HG03108 (cell line): ENCODE measurements at regions not wholly inside any gene's neighbourhood (a gene's known extent, or its start where the extent isn't known, plus 50 kb on each side); places are given as distances from the start of the nearest gene placed in this dataset.
"Not testable (repeated sequence)": the region's sequence is repeated elsewhere in the genome, so short reads cannot be mapped to it uniquely, and the experiment has no call there.

Source experiments
- ATAC-seq: cut with Tn5 transposase; IDR thresholded peaks from one replicate; pipeline ENCODE4 v1.9.1; 2021; ENCODE audit warnings: moderate library complexity; ENCODE audit not compliant: unreplicated experiment

DNA sequence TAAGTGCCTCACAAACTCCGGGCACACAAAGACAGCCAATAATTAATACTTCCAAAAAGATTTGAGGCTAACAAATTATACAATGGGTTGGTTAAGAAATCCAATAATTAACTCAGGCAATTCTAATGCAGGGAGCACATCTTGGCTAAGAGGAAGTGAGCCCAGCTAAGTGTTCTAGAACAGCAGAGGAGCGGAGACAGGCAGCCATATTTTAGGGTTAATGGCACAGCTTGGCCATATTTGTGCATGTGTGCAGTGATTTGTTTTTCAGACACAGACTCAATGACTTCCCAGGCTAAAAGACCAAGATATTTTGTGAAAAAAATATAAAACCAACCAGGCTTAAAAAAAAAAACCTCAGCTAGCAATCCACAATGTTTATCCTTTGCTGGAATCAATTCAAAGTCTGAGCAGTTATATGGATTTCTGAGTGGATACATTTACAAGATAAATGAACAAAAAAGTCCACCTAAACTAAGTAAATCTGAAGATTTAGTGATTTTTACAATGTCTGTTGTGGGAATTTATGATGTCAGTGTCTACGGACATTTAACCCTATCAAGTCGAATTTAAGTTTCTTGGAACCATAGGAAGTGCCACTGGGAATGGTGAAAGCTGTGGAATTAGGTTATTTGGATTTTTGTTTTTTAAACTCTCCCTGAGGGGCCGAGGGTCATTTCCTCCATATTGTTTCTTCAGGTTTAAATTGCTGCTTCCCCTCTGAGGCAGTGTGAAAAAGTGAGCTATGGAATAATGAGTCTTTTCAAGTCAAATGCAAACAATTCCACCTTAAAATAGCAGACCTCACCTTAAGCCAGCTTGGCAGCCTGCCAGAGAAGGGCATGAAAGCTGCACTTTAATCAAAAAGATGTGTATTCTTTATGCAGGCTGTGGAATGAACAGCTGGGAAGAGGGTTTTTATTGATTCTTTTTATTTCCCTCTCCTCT is 413.7 kb upstream of the TBL1XR1 start:
- no peak for ATAC-seq

DNA sequence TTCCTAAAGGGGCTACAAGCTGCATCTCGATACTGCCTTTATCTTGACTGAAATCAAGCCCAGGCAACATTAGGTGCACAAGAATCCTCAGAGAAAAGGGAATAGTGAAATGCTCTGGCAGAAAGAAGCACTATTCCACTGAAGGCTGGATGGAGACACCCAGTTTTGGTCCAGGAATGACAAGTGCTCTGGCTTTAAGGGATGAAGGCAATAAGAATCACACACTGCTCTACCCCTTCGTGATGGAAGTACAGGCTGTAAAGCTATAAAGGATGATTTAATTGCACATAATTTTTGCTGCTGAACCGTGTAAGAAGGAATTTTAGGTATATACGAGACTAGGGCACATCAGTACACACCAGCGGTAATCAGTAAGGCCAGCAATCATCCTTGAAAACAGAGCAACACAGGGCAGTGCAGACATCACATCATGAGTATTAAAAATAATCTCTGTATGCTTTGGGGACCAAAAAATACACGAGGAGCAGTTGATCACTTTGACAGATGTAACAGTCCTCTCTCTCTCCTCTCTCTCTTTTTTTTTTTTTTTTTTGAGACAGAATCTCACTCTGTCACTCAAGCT is 414.6 kb upstream of the TBL1XR1 start:
- ATAC-seq, result no peak

DNA sequence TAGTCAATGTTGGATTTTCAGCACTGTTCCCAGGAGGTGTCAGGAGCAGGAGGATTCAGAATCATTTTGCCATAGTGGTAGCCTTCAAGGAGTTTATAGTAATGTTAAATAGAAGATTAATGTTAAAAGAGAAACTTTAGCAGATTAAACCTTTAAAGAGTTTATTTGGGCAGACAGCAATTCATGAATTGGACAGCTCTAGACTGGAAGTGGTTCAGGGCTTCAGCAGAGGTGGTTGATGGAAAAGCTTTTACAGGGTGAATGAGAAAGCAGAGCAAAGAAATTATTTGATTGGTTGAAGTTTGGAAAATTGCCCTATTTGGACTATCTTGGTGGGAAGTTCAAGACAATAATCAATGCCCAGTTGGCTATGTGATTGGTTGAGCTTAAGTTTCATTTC is 416.6 kb upstream of the TBL1XR1 start:
- no peak for ATAC-seq

DNA sequence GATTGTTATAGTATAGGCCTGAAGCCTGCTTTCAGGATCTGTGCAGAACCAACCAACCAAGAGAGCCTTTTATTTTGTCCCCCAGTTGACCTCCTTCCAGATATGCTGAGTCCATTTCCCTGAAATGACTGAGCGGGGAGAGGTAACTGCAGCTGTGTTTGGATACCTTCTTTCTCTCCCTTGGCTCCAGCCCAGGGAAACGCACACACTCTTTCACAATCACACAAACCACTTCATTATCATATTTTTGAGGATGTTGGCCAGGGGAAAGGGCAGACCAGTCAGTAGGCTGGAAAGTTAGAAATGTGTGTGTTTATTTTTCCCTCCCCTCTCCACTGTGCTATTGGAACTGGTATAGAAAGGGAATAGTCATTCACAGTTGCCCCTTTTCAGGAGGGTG is 417.7 kb upstream of the TBL1XR1 start:
- no peak for ATAC-seq

DNA sequence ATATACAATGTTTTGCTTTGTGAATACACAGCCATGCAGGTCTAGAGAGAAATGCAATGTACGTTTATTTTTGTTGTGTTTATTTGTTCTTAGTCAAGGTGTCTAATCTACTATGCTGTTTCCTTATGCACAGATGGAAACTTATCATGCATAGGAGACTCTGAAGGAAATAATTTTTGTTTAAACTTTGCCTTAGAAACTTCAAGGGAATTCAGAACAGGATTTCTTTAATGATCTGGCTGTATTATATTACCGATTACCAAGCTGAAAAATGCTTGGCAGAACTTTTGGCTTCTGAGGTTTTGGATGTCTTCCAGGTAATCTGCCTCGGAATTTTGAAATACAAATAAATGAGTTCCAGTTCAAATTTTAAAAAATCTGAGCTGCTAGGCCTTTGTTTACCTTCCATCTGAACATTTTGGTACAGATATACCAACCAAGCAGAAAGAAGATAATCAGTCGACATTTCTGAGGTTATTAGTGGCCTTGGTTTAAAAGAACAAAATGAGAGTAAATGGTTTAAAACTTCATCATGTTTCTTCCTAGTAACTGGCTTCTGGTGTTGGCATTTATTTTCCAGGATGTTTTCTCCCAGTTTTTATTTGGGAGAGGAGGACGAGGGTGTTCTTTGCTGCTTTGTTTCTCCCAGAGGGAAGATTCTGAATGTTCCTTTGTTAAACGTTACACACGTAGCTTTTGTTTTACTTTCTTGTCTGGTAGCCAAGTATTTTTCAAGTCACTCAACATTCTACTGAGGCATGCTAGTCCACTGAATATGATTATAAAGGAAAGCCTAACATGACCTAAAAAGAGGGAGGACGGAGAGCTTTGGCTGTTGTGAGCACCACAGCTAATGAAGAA is 421.8 kb upstream of the TBL1XR1 start:
- ATAC-seq, result no peak

DNA sequence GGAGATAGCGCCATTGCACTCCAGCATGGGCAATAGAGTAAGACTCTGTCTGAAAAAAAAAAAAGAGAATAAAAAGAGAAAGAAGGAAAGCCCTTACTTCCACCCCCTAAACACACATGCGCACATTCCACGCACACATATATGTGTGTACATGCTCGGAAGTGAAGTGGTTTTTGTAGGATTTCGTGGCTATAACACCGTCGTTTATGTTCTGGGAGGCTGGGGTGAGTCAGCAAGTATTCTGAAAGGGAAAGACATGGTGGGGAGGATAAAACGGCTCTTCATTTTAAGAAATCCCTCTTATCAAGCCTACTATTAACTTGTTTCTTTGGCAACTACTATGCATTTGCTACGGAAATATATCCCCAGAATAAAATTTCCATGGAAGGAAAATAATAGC is 422.8 kb upstream of the TBL1XR1 start:
- ATAC-seq, result no peak

DNA sequence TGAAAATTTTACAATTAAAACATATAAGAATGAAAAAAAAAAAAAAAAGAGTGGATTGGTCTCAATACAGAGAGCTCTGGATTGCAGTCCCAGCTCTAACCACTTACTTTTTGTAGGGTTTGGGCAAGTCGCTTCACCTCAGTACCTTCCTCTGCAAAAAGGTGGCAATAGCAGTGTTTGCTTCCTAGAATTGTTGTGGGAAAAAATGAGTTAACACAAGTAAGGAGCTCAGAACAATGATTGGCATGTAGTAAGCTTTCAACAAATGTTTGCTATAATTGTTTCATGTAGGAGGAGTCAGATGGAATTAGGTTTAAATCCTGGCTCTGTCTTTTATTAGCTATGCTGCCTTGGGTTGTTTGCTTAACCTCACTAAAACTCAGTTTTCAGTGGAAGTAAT is 425.2 kb upstream of the TBL1XR1 start:
- no peak for ATAC-seq

DNA sequence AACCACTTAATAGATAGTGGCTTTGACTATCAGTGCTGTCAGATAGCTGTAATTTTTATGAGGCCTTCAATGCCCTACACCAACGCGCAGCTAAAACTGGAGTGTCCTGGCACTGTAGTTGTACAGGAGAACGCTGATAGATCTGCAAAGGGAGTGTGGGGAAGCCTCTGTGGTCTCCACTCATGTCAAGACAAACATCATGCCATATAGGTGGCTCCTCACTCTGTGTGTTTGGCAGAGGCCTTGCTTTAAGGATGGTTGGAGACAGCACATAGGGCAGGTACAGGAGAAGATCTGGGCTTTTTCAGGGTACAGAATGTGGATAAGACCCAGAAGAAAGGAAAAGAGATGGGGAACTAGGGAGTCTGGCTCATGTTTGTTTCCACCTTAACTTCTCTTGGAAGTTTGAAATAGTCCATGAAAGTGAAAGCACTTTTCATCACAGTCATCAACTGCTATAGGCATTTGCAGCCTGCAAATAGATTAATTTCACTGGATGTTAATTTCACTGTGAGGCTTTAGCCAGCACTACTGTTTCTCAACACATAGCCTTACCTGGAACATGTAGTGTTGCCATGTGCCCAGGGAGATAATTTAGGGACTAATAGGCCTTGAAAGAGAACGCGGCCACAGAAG is 425.8 kb upstream of the TBL1XR1 start:
- no peak for ATAC-seq

DNA sequence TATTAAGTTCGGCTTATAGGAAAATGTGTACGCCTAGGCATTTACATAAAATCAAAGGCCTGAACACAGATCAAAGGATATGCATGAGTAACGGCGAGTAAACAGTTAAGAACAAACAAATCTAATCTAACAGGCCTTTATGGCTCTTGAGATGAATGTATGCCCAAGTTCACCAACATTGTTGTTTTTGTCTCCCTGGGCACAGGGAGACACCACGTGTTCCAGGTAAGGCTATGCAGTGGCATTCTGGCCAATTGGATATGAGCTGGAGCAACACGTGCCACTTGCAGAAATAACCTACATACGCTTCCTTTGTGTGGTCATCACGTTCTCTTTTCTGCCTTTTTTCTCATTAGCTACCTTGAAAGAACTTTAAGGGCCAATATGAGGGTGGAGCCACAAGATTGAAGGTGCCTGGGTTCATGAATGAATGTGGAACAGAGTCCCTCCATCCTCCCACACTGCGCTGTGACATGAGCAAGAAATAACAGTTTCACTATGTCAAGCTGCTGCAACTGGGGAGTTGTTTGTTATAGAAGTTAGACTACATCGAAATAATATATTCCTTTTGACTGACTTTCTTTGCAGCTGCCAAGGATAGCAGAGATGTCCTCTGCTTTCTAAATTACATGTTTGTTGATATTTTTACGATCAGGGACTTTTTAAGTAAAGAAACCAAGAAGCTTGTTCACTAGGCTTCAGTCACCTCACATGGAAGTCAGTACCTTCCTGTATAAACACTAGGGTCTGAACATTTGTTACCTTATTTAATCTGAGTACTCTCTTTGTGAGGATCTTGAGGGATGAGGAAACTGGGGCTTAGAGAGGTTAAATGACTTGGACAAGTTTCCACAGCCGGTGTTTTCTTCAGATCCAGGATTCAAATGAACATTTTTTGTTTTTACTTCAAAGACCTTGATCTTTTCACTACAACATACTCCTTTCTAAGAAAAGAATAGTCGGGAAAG is 427.5 kb upstream of the TBL1XR1 start:
- no peak for ATAC-seq

DNA sequence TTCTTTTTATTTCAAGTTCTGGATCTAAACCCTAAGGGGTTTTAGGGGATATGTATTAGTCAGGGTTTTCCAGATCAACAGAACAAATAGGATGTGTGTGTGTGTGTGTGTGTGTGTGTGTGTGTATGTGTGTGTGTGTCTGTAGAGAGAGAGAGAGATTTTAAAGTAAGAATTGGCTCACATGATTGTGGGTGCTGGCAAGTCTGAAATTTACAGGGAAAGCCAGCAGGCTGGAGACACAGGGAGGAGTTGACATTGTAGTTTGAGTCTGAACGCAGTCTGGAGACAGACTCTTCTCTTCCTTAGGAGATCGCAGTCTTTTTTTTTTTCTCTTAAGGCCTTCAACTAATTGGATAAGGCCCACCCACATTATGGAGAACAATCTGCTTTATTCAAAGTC is 428.8 kb upstream of the TBL1XR1 start:
- no peak for ATAC-seq

DNA sequence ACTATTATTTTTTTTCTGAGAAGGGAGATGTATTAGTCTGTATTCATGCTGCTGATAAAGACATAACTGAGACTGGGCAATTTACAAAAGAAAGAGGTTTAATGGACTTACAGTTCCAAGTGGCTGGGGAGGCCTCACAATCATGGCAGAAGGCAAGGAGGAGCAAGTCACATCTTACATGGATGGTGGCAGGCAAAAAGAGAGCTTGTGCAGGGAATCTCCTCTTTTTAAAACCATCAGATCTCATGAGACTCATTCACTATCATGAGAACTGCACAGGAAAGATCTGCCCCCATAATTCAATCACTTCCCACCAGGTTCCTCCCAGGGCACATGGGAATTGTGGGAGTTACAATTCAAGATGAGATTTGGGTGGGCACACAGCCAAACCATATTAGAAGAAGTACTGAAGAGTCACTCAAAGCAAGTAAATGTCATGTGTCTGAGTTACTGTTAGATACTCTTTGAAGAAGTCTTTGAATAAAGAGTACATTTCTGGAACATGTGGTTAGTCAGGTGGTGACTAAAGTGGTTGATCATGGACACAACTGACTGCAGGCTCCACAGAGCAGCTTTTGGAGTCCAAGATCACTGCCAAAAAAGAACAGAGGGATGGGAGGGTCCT is 430.9 kb upstream of the TBL1XR1 start:
- not testable (repeated sequence) for ATAC-seq

DNA sequence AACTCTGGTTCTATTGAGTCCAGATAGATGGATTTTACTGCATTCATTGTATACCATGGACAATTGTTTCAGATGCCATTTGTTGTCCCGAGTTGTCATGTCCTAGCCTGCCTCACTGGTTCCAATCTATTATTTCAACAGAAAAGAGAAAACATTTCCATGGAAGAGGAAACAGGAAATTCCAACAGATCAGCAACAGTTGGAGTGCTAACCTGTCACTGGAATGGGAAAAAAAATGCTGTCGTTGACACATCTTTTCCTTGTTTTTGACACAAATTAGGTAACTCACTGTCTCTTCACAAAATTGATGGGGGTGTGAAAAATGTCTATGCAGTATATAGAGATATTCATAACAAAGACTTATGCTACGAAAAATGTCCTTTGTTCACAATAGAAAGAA is 432.0 kb upstream of the TBL1XR1 start:
- no peak for ATAC-seq

DNA sequence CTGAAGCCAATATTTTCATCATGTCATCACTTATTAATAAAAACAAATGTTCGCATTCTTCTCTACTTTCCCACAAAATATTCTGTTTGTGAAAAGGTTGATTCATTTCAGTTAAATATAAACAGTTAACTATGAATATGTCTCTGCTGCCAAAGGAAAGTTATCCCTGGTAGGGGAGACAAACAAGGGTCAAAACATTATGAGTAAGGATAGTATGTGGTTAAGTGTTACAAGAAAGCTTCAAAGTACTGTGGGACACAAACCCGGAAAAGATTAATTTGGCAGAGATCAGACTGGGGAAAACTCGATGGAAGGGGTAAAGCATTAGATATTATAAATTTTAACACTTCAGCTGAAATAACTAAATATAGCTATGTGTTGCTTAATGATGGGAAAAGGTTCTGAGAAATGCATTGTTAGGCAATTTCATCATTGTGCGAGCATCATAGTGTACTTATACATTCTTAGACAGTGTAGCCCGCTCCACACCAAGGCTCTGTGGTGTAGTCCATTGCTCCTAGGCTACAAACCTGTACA is 436.5 kb upstream of the TBL1XR1 start:
- ATAC-seq, result no peak

DNA sequence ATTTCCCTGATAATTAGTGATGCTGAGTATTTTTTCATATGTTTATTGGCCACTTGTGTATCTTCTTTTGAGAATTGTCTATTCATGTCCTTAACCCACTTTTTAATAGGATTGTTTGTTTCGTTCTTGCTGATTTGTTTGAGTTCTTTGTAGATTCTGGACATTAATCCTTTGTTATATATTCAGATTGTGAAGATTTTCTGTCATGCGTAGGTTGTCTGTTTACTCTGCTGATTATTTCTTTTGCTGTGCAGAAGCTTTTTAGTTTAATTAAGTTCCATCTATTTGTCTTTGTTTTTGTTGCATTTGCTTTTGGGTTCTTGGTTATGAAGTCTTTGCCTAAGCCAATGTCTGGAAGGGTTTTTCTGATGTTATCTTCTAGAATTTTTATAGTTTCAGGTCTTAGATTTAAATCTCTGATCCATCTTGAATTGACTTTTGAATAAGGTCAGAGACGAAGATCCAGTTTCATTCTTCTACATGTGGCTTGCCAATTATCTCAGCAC is 438.4 kb upstream of the TBL1XR1 start:
- ATAC-seq, result not testable (repeated sequence)

DNA sequence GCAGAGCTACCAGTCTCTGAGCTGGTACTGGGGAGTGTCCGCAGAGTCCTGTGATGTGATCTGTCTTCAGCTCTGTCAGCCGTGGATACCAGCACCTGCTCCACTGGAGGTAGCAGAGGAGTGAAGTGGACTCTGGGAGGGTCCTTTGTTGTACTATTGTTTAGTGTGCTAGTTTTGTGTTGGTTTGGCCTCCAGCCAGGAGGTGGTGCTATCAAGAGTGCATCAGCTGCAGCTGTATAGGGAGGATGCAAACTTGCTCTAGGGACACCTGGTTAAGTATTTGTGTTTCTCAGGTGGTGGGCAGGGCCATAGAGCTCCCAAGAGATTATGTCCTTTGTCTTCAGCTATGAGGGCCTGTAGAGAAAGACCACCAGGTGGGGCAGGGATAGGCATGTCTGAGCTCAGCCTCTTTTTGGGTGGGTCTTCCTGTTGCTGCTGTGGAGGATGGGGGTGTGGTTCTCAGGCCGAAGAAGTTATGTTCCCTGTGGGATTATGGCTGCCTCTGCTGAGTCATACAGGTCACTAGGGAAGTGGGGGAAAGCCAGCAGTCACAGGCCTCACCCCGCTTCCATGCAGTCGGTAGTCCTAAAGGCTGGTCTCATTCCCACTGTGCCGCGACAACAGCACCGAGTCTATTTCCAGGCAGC is 443.2 kb upstream of the TBL1XR1 start:
- ATAC-seq, result no peak

DNA sequence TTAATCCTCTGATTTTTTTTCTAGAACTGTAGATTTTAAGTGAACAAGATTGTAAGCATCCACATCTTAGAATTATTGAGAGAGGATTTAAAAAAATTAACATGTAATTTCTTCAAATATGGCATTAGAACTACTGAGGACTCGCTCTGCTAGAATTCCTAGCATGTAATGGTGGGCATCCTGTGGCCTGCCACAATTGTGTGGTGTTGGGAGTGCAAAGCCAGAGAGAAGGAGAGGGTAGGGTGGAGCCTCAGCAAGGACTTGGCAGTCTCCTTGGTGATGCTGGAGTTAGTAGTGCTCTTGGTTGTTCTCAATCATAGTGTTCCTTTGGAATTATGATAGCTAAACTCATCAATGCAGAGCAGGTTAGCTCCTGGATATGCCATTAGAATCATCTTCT is 443.9 kb upstream of the TBL1XR1 start:
- ATAC-seq, result no peak

DNA sequence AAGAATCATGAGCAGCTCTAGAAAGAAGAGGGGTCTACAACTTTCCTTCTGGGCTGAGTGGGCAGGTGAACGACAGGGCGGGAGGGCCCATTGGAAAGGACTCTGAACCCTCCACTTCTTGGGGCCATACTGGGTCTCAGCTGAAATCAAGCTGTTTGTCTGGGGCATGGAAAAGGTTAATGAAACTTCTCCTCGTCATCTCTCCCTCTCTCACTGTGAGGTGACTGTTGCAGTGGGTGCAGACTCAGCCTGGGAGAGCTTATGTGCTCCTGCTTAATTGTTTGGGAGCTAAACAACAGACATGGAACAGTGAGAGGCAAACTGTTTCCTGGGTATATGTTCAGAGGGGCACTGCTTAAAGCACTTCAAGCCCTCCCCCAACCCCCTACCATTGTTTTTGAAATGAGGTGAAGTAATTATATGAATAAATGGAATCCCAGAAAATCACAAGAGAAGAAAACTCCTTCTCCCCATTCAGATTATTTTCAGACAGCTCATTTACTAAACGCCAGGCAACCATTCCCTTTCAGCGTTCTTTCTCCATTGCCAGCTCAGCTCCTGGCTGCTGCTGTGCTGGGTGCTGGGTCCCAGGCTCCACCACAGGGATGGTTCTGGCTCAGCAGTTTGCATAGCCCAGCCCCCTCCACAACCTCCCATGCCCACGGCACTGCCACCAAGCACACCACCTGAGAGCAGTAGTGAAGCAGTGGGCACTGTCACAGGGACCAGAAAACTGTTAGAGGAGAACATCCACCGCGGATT is 444.9 kb upstream of the TBL1XR1 start:
- ATAC-seq, result no peak

DNA sequence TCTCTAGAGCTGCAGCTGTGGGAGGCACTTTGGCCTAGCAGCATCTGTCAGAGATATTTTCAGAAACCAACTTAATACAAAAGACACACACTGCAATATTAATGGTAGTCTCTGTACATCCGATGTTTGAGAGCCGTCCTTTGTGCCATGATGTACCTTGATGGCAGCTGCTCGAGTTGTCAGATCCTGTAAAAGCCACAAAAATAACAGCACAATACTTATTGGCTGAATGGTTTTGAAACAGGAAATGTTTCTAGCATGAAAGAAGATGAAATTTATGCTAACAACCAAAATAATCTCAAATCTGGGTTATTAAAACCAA is 445.5 kb upstream of the TBL1XR1 start:
- ATAC-seq, result no peak
